ENCODE measurements at regions not wholly inside any gene's neighbourhood (a gene's known extent, or its start where the extent isn't known, plus 50 kb on each side); places are given as distances from the start of the nearest gene placed in this dataset.

DNA sequence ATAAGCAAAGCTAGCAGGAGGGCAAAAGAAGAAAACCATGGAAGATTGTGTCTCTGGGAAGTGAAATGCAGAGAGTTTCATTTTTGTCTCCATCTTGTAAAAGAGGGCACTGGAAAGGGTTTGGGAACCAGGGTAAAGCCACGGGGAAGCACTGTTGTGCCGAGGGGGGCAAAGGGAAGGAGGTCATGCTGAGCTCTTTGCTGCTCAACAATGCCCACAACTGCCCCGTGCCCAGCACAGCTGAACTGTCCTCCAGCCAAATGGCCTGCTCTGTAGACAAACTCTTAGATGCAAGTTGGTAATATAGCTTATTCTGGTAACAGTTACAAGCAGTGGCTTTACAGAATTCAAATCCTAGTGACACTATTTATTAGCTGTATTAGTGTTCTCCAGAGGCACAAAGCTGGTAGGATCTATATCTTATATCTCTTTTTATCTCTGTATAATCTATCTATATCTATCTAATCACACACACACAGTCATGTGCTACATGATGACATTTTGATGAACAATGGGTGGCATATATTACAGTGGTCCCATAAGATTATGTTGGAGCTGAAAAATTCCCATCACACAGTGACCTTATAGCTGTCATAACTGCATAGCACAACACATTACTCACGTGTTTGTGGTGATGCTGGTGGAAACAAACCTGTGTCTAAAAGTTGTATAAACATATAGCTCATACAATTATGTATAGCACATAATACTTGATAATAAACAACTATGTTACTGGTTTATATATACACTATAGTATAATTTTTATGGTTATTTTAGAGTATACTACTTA lies 203.4 kb upstream of the DDHD1 start:
- DNase-seq (ENCODE audit: low spot score), result no peak

DNA sequence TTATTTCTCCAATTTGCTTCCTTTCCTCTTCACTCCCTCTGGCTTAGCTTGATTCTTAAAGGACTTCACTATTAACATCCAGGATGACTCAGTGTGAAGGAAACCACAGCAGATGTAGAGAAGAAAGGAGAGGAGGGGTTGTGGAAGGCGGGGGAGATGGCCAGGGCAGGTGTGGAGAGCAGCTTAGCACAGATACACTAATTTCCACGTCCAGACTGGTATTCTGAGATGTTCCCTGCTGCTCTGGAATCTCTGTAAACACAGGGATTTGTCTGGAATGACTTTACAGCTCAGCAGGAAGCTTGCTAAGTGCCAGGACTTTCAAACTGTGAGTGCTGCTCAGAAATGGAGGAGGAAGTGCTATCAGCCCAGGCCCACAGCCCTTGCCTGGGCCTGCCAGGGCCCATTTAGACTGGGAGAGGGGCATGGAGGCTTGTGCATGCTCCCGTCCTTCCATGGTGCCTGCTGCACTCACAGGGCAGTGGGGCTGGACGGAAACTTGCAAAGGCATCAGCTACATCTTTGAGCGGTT lies 202.5 kb upstream of the DDHD1 start:
- no peak for DNase-seq (ENCODE audit: low spot score)

DNA sequence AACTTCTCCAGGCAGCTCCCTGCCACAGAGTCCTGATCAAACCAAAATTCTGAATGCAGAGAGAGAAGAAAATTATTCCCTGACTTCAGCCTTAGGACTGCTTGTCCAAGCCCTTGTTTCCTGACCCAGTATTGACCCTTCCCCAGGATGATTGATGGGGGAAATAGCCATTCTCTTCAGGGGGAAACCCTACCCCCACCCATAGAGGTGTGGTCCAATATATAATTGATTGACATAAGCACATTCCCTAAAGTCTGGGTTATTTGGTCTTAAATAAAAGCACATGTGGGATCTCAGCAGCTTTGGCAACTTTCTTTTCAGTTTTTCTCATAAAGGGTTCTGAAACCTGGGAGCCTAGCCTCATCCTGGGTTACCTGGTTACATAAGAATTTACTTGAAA lies 201.2 kb upstream of the DDHD1 start:
- no peak for DNase-seq (ENCODE audit: low spot score)

DNA sequence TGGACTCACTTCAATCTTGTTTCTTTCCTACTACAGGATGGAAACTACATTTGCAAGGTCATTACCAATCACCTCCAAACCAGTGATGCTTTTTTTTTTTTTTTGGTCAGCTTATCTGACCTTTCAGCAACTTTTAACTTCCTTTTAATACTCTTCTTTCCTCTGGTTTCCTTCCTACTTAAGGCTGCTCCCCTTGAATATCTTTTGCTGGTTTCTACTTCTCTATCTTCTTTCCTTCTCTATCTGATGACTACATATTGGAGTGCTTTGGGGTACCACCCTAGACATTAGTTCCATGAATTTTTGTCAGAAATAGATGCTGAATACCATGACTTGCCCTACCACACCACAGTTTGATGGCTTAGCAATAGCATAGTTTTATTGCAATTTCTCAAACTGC lies 197.7 kb upstream of the DDHD1 start:
- DNase-seq (ENCODE audit: low spot score), result no peak

DNA sequence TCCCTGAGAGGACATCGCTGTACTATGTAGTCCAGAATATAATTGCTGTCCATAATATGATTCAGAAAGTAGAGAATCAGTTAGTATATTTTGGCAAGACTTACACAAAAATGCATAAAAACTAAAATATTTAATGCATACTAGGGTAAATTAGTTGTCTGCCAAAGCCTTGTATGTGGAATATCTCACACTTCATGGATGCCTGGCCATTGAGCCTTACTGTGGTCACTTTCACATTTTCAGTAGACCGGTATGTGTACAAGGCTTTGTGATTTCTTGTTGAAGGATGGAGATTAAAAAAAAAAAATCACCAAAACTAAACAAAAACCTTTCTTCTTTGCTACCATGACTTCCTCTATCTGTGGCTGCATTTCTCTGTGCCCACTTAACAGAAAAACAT lies 197.3 kb upstream of the DDHD1 start:
- no peak for DNase-seq (ENCODE audit: low spot score)

DNA sequence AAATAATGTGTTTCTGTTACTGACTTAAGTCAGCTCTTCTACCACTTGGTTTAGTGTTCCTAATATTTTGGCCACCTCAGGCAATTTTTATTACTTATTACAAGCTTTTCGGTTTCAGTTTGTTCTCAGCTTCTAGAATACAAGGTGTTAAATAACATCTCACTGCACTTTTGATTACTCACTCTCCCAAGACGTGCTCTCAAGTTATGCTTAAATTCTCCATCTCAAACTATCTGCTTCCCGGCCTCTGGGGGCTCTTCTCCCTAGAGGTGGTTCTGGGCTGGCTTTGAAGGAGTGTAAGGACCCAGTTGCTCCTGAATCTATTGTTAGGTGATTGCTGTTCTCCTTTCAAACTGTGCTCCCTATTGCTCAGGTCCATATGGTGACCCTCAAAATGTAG lies 193.9 kb upstream of the DDHD1 start:
- no peak for DNase-seq (ENCODE audit: low spot score)

DNA sequence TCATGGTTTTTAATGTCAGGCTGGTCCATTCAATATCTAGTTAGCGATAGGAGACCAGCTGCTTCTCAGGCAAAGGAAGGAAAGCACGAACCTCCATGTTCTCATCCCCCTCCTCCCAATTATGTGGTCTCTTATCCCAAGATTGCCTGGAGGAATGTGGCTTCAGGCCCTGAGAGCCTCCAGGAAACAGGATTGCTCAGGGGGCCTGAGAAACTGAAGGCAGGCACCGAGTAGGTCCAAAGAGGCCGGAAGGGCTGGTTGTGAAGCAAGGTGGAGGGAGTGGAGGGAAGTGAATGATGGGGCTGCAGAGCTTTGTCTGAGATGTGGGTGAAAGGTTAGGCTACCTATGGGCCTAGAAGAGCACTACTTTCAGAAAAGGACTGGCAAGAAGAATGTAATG lies 188.2 kb upstream of the DDHD1 start:
- DNase-seq (ENCODE audit: low spot score), result no peak

DNA sequence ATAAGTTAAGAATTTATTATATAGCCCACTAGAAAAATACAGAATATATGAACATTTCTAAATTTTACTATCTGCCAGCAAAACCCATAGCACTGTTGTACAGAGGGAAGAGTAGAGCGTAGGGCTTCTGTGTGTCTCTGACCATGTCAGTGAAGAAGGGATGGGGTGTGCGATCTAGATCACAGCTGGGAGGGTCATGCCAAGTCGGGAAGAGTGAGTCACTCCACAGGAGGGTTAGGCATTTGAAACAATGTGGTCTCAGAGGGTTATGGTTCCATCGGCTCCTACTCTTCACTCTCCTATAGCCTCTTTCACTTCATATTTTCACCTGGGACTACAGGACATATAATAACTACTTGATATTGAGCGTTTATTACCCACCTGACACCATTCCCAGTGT lies 185.1 kb upstream of the DDHD1 start:
- no peak for DNase-seq (ENCODE audit: low spot score)

DNA sequence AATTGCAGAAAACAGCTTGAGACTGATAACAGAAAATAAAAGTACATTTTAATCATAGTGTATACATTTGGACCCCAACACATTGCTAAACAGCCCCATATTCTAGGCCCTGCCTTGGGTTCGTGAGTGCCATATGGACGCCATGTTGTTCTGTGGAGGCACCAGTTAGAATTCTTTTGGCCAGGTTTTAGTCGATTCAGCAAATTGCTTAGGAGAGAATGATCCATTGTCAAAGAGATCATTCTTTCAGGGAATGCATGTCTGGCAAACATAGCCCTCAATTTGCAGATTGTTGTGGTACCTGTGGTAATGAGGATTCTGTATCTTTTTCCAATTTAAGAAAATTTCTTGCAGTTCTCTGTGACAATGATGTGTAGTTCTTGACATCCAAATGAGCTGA lies 183.6 kb upstream of the DDHD1 start:
- no peak for DNase-seq (ENCODE audit: low spot score)

DNA sequence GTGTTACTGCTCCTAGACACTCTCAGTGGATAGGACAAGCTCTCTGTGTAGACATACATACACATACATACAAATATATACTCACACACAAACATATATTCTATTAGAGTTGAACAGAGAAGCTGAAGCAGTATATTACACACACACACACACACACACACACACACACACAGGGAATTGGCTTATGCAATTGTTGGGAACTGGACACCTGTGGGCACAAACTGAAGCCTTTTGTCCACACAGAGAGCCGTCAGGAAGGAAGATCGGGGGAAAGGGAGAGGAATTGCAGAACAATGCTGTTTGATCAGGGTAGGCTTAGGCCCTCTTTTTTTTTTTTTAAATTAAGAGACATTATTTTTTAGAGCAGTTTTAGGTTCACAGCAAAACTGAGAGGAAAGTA lies 180.7 kb upstream of the DDHD1 start:
- no peak for DNase-seq (ENCODE audit: low spot score)

DNA sequence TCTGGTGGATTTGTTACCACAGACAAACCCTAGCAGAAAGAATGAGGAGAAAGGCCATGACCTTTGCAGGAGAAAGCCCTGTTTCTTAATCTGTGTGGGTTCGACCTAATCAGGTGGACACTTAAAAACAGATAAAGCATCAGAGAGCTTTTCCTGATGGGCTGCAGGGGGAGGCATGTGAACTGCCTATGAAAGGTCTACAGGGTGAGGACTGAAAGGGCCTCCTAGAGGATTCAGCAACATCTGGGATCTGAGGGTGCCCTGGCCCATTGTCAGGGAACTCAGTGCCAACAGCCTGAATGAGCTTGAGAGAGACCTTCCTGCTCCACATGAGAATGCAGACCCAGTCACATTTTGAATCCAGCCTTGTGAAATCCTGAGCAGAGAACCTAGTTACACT lies 178.8 kb upstream of the DDHD1 start:
- no peak for DNase-seq (ENCODE audit: low spot score)

DNA sequence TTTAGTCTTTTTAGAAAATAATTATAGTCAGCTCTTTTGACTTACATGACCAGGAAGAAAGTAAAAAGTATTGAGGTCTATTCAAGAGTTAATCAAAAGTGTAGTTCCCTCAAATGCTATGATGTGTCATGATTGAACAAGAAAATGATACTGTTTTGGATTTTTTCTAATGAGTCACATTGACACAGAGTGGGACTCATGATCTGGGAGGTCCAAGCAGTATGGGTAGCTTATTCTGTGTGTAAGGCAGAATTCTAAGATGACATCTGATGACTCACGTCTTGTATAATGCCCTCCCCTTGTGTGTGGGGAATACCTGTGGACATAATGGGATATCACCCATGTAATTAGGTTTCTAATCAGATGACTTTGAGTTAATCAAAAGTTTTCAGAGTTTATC lies 178.1 kb upstream of the DDHD1 start:
- no peak for DNase-seq (ENCODE audit: low spot score)

DNA sequence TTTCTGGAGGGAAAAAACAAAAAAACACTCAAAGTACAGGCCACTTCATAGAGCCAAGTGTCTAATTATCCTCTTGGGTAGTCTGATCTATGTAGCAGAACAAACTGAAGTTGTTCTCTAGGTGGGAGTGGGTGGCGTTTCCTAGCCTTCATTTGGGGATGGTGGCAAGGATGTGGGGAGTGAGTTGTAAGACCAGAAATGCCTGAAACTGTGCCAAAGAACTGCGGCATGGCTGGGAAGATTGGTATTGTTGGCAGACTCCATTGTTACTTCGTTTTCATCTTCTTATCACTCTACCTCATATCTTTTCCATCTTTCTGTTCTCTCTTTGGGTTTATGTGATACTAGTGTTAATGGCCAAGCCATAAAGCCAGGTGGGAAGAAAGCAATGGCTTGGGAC lies 177.3 kb upstream of the DDHD1 start:
- DNase-seq (ENCODE audit: low spot score), result no peak

DNA sequence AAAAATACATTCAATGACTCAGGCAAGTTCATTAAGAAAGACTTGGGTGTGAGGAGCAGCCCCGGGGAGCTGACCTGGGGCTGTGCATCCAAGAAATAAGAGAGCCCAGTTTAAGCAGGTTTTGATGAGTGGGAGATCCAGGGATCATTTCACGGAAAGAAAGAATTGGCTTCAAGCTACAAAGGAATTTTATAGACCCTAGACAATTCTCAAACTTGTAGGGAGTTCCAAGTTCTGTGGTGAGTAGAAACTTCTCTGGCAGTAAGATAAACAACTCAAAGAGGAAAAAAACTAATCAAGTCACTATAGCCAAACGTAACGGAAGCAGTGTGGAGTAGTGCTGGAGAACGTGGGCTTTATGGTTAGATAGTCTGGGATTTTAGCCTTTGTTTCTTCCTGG lies 175.7 kb upstream of the DDHD1 start:
- DNase-seq (ENCODE audit: low spot score), result no peak

DNA sequence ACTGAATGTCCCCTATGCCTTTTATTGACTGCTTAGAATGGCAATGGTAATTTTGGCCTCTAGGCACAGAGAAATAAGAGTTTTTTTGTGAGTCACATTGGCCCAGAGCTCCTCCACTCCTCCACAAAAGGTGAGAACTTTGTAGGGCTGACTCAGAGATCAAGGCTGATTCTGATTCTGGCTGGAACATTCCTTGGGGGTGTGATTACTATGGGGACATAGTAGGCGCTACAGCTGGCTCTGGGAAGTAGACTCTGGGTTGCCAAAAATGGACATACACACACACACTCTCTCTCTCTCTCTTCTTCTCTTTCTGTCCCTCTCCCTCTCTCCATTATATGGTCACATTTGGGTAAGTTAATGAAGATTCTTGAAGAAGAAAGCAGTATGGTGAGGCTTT lies 174.6 kb upstream of the DDHD1 start:
- no peak for DNase-seq (ENCODE audit: low spot score)

DNA sequence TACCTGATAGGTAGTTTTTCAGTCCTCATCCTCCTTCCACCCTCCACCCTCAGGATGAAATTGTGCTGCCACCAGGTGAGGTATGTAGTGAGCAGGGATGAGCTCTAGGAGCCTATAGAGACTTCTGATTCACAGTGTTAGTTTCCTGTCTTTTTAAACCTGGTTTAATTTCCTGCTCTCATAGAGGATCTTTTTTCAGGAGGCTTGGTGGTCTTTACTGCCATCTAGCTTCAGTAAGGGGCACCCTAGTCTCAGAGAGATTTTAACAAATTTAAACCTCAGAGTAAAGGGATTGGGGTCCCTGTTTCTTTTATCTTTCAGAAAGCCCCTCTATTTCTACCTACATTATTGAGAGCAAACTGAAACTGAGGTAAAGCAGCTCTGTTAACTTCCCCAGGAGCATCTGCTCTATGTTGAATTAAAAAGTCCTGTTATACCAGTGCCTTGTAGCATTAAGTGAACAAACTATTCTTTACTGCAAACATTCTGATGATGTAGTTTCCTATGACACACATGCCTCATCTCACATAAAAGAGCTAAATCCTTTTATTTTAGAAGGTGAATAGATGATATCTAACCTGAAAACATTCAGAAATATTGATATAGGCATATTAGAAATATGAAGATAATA lies 172.2 kb upstream of the DDHD1 start:
- no peak for DNase-seq (ENCODE audit: low spot score)

DNA sequence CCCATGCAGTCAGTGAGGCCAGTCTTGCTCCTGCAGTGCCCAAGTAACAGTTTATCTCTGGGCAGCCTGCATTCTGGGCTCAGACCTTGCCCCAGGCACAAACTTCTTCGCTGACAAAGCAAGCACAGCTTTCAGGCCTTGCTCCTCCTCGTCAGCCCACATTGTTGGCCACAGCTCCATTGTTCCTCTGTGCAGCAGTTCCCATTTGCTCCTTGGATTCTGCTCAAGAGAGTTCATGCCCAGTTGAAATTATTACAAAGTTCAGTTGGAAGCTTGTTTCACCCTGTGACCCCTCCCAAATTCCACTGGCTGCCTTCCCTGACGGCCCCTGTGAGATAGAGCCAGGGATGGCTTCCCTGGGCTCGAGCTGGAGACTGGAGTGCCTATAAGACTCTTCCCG lies 163.4 kb upstream of the DDHD1 start:
- DNase-seq (ENCODE audit: low spot score), result no peak

DNA sequence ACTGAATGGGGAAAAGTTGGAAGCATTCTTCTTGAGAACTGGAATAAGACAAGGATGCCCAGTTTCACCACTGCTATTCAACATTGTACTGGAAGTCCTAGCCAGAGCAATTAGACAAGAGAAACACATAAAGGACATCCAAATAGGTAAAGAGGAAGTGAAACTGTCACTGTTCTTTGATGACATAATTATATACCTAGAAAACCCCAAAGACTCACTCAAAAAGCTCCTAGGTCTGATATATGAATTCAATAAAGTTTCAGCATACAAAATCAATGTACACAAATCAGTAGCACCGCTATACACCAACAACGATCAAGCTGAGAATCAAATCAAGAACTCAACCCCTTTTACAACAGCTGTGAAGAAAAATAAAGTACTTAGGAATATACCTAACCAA lies 157.3 kb upstream of the DDHD1 start:
- DNase-seq (ENCODE audit: low spot score), result no peak

DNA sequence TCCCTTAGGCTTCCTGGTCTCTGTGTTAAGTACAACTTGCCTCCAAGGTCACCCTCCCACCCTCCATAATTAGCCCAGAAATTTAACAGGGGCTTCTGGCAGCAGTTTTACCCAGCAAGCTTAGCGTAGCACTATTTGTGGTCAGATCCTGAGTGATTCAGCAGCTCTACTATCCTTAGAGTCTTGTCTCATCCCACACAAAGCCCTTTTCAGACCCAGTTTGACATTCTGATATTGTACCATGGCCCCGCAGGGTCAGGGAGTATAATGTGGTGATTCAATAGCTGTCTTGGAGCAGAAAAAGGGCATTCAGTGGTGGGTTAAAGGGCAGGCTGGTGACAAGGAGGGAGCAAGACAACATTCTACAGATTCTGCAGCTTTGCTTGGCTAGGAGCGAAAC lies 153.8 kb upstream of the DDHD1 start:
- DNase-seq (ENCODE audit: low spot score), result no peak

DNA sequence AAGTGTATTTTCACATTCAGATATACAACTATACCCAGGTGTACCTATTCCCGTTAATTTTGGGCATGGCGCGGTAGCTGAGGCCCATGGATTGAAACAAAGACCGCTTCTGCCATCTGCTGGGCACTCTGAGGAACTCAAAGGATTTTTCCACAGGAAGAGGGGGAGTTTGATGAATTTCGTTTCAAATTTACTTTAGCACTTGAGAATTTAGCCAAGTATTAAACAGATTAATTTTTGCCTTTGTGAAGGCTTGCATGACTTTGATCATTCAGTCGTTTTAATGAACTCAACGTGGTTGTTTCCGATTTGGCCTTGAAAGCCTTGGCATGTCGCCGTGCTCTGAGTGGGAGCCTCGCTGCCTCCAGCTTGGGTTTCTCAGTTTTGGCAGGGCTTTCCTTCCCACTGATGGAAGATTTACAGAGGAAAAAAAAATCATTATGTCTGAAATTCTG lies 153.2 kb upstream of the DDHD1 start:
- peak; percentile 17 for DNase-seq (ENCODE audit: low spot score)

DNA sequence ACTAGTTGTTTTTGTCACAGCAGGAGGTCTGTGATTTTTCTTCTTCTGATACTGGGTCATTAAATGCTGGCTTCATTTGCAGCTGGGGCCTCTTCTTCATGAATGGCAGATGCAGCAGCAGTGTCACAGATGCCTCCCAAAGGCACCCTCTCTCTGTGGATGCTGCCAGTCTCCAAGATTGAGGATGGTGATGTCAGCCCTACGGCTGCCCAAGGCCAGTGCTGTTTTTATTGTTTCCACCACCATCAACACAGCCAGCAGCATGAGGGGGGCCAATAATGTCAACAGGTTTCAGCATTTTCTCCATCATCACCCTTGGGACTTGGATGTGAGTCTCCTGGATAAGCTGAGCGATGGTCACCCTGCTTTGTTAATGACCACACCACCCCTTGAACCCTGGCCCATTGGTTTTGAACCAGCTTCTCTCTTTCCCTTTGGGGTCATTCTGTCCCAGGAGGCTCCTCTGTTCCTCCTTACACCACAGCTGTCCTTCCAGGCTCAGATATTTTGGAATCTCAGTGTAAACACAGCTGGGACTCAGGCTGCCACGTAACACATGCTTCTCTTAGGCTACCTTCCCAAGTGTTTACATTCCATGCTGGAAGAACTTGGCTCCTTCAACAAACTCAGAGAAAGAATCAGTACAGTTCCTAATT lies 151.7 kb upstream of the DDHD1 start:
- no peak for DNase-seq (ENCODE audit: low spot score)

DNA sequence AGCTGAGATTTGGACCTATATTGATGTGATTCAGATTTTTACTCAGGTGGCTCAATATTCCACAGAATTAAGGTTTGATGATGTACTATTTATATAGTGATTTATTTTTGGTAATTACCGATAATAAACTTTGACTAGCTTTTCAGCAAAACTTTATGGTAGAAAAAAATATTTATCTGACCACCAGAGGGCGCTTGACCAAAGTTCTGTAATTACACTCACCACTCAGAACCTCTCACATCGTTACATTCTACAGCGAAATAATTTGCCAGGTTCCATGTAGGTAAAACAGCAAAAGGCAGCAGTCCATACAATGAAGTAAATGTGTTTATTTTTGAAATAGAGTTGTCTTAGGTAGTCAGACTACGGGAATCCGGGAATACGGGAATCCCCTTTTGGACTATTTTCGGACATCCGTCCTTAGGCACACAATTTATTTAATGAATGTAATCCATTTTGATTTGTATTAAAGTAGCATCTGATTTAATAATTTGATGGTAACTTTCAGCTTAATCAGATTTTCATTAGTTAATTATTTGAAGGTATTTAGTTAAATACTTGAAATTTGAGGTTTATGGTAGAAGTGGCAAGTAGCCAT lies 143.0 kb upstream of the DDHD1 start:
- DNase-seq (ENCODE audit: low spot score), result no peak

DNA sequence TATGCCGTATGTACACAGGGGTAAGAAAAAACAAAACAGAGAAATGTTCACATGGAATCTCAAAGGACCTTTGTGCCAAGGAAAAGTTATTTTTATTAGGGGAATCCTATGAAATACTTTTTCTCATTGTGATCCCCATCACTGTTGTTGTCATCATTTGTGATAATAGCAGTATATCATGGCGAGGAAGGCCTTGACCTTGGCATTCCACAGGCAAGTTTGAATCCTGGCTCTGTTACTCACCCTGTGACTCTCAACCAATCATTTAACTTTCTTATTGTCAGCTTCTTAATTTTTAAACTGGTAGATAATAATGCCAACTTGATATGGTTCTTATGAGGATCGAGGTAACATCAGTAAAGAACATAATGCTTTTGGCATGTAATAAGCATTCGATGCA lies 142.2 kb upstream of the DDHD1 start:
- no peak for DNase-seq (ENCODE audit: low spot score)

Measured in mucosa of gallbladder (tissue), 1 donor.